Natural killer cell (primary cell): ENCODE measurements at regions not wholly inside any gene's neighbourhood (a gene's known extent, or its start where the extent isn't known, plus 50 kb on each side); places are given as distances from the start of the nearest gene placed in this dataset.

Experiments
- ATAC-seq, 3 donors: fragments of 150-1000 bp in 2 of 3; fragments of 200-7000 bp in 1 of 3; cut with Tn5 transposase; 1 replicate in 1 of 3; 2 replicates in 2 of 3; pipeline ENCODE4 v1.10.0; 2021; ENCODE audit warnings: mild to moderate bottlenecking in 2 of 3, moderate library complexity in 2 of 3
- DNase-seq, 2 donors: peaks; one replicate each; pipeline versions ENCODE4 v3.0.0 to v3.0.0-alpha.2; 2013 to 2021; ENCODE audit warnings: mixed read lengths in 1 of 2
- H3K27ac ChIP-seq: one replicate; pipeline ENCODE4 v1.5.1; 2013; ENCODE audit warnings: mild to moderate bottlenecking, low read length
- H3K27me3 ChIP-seq: one replicate; pipeline ENCODE4 v1.6.1; 2013; ENCODE audit warnings: low read length; ENCODE audit not compliant: control insufficient read depth, insufficient read depth
- H3K36me3 ChIP-seq: one replicate; pipeline ENCODE4 v1.6.1; 2013; ENCODE audit warnings: low read length; ENCODE audit not compliant: control insufficient read depth, insufficient read depth
- H3K4me1 ChIP-seq: one replicate; pipeline ENCODE4 v1.6.1; 2013; ENCODE audit warnings: low read length; ENCODE audit not compliant: control insufficient read depth, insufficient read depth
- H3K4me3 ChIP-seq: one replicate; pipeline ENCODE4 v1.5.1; 2013; ENCODE audit warnings: low read length
- H3K9me3 ChIP-seq: one replicate; pipeline ENCODE4 v1.6.1; 2013; ENCODE audit warnings: low read length; ENCODE audit not compliant: control insufficient read depth, insufficient read depth
- H3K27ac Mint-ChIP-seq, 2 donors: one replicate each; pipeline ENCODE4 v1.8.0; 2022; ENCODE audit warnings: mild to moderate bottlenecking in 2 of 2, mixed read lengths in 2 of 2, moderate library complexity in 1 of 2
- H3K27me3 Mint-ChIP-seq, 2 donors: one replicate each; pipeline ENCODE4 v1.8.0; 2022; ENCODE audit warnings: low read depth in 2 of 2, mixed read lengths in 2 of 2
- H3K36me3 Mint-ChIP-seq: one replicate; pipeline ENCODE4 v1.8.0; 2022; ENCODE audit warnings: mixed read lengths
- H3K4me1 Mint-ChIP-seq, 2 donors: one replicate each; pipeline ENCODE4 v1.8.0; 2022; ENCODE audit warnings: mixed read lengths in 2 of 2
- H3K4me3 Mint-ChIP-seq: one replicate; pipeline ENCODE4 v1.8.0; 2022; ENCODE audit warnings: mild to moderate bottlenecking, moderate library complexity, mixed read lengths
- H3K9me3 Mint-ChIP-seq, 2 donors: one replicate each; pipeline ENCODE4 v1.8.0; 2022; ENCODE audit warnings: mixed read lengths in 2 of 2
- CTCF ChIP-seq: fragments of 200-600 bp; IDR thresholded peaks from one replicate; pipeline ENCODE4 v1.8.0; 2022; ENCODE audit warnings: antibody characterized with exemption
- WGBS: methylation state at CpG from one replicate; pipeline ENCODE4 v1.1.7; 2013; ENCODE audit warnings: missing lambda C conversion rate; ENCODE audit not compliant: insufficient coverage; 5-methylcytosine and 5-hydroxymethylcytosine counted together
- intact Hi-C: fragments of 100-400 bp; cut with micrococcal nuclease; formaldehyde crosslinking; loops from one replicate; pipeline ENCODE4 v1.14.2; 2022

- ATAC-seq = no peak
- Mint-ChIP-seq H3K27ac (no peak overlapping the region), H3K9me3 (peaks cover 10 to 11% of the 10 kb centered on the region in 2 donors), H3K4me3 (no peak overlapping the region), H3K36me3 (no peaks in the 10 kb centered on the region), H3K27me3 (no peaks in the 10 kb centered on the region), H3K4me1 (no peaks in the 10 kb centered on the region)
- H3K36me3 ChIP-seq = no peaks in the 10 kb centered on the region
- no peak for DNase-seq
- H3K9me3 ChIP-seq = peaks cover 3% of the 10 kb centered on the region
- no peaks in the 10 kb centered on the region for H3K27me3 ChIP-seq
- intact Hi-C loops = no loop called here
- H3K27ac ChIP-seq = no peak overlapping the region
- no peak overlapping the region for H3K4me3 ChIP-seq
- WGBS = 92% methylated on average over 1 of the region's 2 CpGs
- no peak for TF ChIP-seq CTCF
- no peaks in the 10 kb centered on the region for H3K4me1 ChIP-seq
Measured at GRCh38 chr13:64438084-64438483, 2792.1 kb downstream of the PCDH9 start.

GRCh38 chr13:64429691-64430090 lies 2800.4 kb downstream of the PCDH9 start:
- Histone ChIP-seq H3K4me3 (no peak overlapping the region), H3K27ac (no peak overlapping the region), H3K4me1 (no peaks in the 10 kb centered on the region), H3K9me3 (no peaks in the 10 kb centered on the region), H3K36me3 (no peaks in the 10 kb centered on the region), H3K27me3 (no peaks in the 10 kb centered on the region)
- Mint-ChIP-seq H3K36me3 (no peaks in the 10 kb centered on the region), H3K9me3 (peaks cover under 1 to 8% of the 10 kb centered on the region in 2 donors), H3K4me3 (no peak overlapping the region), H3K4me1 (no peaks in the 10 kb centered on the region), H3K27ac (no peak overlapping the region), H3K27me3 (no peaks in the 10 kb centered on the region)
- no peak for DNase-seq
- ATAC-seq = no peak
- no peak for TF ChIP-seq CTCF
- no CpG with 5 or more reads among the region's 2 CpGs for WGBS
- intact Hi-C loops = no loop called here

- Histone ChIP-seq H3K4me3 (no peak overlapping the region), H3K4me1 (no peaks in the 10 kb centered on the region), H3K9me3 (peaks cover 3% of the 10 kb centered on the region), H3K27ac (no peak overlapping the region), H3K36me3 (no peaks in the 10 kb centered on the region), H3K27me3 (no peaks in the 10 kb centered on the region)
- DNase-seq = no peak
- H3K27ac Mint-ChIP-seq = no peak overlapping the region
- peaks cover 2 to 14% of the 10 kb centered on the region in 2 donors for H3K9me3 Mint-ChIP-seq
- H3K36me3 Mint-ChIP-seq = no peaks in the 10 kb centered on the region
- intact Hi-C loops = no loop called here
- no peak for ATAC-seq
- TF ChIP-seq CTCF = no peak
- no peaks in the 10 kb centered on the region for H3K27me3 Mint-ChIP-seq
- no peaks in the 10 kb centered on the region for H3K4me1 Mint-ChIP-seq
- H3K4me3 Mint-ChIP-seq = no peak overlapping the region
Measured at GRCh38 chr13:64428196-64428595, 2801.9 kb downstream of the PCDH9 start.

GRCh38 chr13:64423467-64423866 lies 2806.7 kb downstream of the PCDH9 start:
- H3K27ac Mint-ChIP-seq = no peak overlapping the region
- Histone ChIP-seq H3K4me1 (no peaks in the 10 kb centered on the region), H3K4me3 (no peak overlapping the region), H3K36me3 (no peaks in the 10 kb centered on the region), H3K27ac (no peak overlapping the region), H3K9me3 (peaks cover 3% of the 10 kb centered on the region), H3K27me3 (no peaks in the 10 kb centered on the region)
- no peaks in the 10 kb centered on the region for H3K4me1 Mint-ChIP-seq
- no peaks in the 10 kb centered on the region for H3K27me3 Mint-ChIP-seq
- no peak for TF ChIP-seq CTCF
- DNase-seq (no peak), ATAC-seq (no peak)
- 50% methylated on average over 1 of the region's 1 CpG for WGBS
- H3K4me3 Mint-ChIP-seq = no peak overlapping the region
- no peaks in the 10 kb centered on the region for H3K36me3 Mint-ChIP-seq
- H3K9me3 Mint-ChIP-seq = peaks cover 2 to 8% of the 10 kb centered on the region in 2 donors
- intact Hi-C loops = no loop called here
